ENCODE measurements at regions not wholly inside any gene's neighbourhood (a gene's known extent, or its start where the extent isn't known, plus 50 kb on each side); places are given as distances from the start of the nearest gene placed in this dataset.

DNA sequence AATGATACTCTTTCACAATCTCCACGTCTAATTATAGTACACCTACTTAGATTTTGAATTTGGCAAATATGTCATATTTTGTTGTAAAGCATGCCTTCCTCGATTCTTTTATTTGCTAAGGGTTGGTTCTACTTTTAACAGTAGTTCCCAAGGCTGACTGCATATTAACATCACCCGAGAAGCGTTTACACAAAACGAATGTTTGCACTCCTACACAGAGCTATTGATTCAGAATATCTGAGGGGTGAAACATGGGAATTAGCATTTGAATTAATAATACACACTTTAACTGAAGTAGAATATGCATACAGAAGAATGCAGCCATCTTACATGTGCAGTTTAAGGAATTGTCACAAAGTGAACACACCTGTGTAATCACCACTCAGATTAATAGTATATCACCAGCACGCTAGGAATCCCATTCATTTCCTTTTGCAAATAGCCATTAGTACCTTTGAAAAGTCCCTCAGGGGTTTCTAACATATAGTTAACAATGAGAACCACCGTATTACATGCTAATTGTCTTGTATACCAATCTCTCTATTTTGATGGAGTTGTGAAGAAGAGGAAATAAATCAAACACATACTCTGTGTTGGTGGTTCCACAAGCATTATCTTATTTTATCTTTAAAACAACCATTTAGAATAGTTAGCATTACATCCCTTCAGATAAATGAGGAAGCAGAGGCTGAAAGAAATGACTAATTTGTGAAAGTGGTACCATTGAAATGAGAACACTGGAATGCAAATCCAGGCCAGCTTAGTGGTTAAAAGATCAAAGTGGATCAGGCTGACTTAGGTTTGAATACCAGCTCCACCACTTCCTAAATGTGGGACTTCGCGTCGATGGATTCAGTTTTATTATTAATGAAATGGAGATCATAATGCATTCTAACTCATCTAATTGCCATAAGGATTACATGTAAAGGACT is 317.6 kb downstream of the HDGFL1 start:
- ChIA-PET CTCF (no interaction called here), POLR2A (ENCODE audit: unreplicated experiment) (no interaction called here)
- H2AK5ac ChIP-seq (ENCODE audit: low read depth, low read length) = no peak overlapping the region
- no peak overlapping the region for H4K5ac ChIP-seq (ENCODE audit: low read depth, low read length)
- H3K56ac ChIP-seq (ENCODE audit: extremely low read depth, insufficient read depth, low read length) = no peak overlapping the region
- H3K4me3 ChIP-seq (ENCODE audit: insufficient read depth, low read depth, low read length) = no peak overlapping the region
- TF ChIP-seq, protein P1, sequence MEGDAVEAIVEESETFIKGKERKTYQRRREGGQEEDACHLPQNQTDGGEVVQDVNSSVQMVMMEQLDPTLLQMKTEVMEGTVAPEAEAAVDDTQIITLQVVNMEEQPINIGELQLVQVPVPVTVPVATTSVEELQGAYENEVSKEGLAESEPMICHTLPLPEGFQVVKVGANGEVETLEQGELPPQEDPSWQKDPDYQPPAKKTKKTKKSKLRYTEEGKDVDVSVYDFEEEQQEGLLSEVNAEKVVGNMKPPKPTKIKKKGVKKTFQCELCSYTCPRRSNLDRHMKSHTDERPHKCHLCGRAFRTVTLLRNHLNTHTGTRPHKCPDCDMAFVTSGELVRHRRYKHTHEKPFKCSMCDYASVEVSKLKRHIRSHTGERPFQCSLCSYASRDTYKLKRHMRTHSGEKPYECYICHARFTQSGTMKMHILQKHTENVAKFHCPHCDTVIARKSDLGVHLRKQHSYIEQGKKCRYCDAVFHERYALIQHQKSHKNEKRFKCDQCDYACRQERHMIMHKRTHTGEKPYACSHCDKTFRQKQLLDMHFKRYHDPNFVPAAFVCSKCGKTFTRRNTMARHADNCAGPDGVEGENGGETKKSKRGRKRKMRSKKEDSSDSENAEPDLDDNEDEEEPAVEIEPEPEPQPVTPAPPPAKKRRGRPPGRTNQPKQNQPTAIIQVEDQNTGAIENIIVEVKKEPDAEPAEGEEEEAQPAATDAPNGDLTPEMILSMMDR (conservative IDR thresholded peaks at IDR 0.05; ENCODE audit: low read depth, low read length) = no peak
- TF ChIP-seq FOS (IDR thresholded peaks at IDR 0.05; ENCODE audit: low read depth, low read length) (no peak), CEBPB (IDR thresholded peaks at IDR 0.05; ENCODE audit: low read depth, low read length) (no peak), SMC3 (IDR thresholded peaks at IDR 0.05; ENCODE audit: low read depth, low read length) (no peak)
- no peak overlapping the region for H3K9ac ChIP-seq (ENCODE audit: low read depth, low read length)
- no TSS peak for BruUV-seq (replicated peaks)
- H3K4ac ChIP-seq (ENCODE audit: low read depth, low read length) = no peak overlapping the region
- peaks cover 6% of the 10 kb centered on the region for H3K9me1 ChIP-seq (ENCODE audit: insufficient read depth, low read length)
- H3K23ac ChIP-seq (ENCODE audit: low read depth, low read length) = no peak overlapping the region
- WGBS, 2 experiments (ENCODE audit: extremely low coverage in 2 of 2, insufficient read length in 1 of 2) = no CpG with 5 or more reads among the region's 10 CpGs
- H3K18ac ChIP-seq (ENCODE audit: low read depth, low read length) = peak overlapping the region; percentile 32; the same call in 1 of the 2 replicates
- ATAC-seq (ENCODE audit: low read depth) (peak; percentile 21; the same call in 1 of the 2 replicates), DNase-seq (peak; percentile 54)
- H2AFZ ChIP-seq (replicated peaks; ENCODE audit: low read length, poor library complexity) = no peak overlapping the region
- H4K20me1 ChIP-seq (ENCODE audit: insufficient read depth, low read length) = no peaks in the 10 kb centered on the region
- no peak overlapping the region for H3K27ac ChIP-seq (ENCODE audit: insufficient read depth, low read length)
- no peak overlapping the region for H3K4me2 ChIP-seq (ENCODE audit: low read depth, low read length)
- H2BK15ac ChIP-seq (ENCODE audit: low read depth, low read length) = no peak overlapping the region
- no peak overlapping the region for H4K91ac ChIP-seq (ENCODE audit: insufficient read depth, low read depth, low read length)
- H3K4me1 ChIP-seq (ENCODE audit: control insufficient read depth, insufficient read depth, low read length) = peaks cover 5% of the 10 kb centered on the region; the same call in 1 of the 2 replicates
- H3K14ac ChIP-seq (replicated peaks; ENCODE audit: low read depth, low read length) = no peak overlapping the region
- no peaks in the 10 kb centered on the region for H3K36me3 ChIP-seq (ENCODE audit: control insufficient read depth, insufficient read depth, low read length)
- peak overlapping the region; percentile 42; the same call in 1 of the 2 replicates for H2BK120ac ChIP-seq (ENCODE audit: low read depth, low read length)
- H2AK9ac ChIP-seq (replicated peaks; ENCODE audit: low read depth, low read length, poor library complexity) = no peak overlapping the region
- in situ Hi-C loops (cut with MboI; ENCODE audit: low sequenced_read_pairs) = no loop called here
- intact Hi-C loops (cut with micrococcal nuclease) = loop anchor here (10.0 kb wide), 1 partner anchor 768 kb away; no protein-coding TSS in a partner anchor
- no peaks in the 10 kb centered on the region for H3K27me3 ChIP-seq (ENCODE audit: control insufficient read depth, insufficient read depth, low read length)
- no peaks in the 10 kb centered on the region for H3K79me1 ChIP-seq (ENCODE audit: low read depth in 1 of 2, low read length in 2 of 2)
- no peak overlapping the region for H2BK20ac ChIP-seq (ENCODE audit: low read depth, low read length)
- no peaks in the 10 kb centered on the region for H3K9me3 ChIP-seq (ENCODE audit: control insufficient read depth, insufficient read depth, low read length)
- dilution Hi-C loops (cut with HindIII; ENCODE audit: low sequenced_read_pairs, unreplicated experiment) = no loop called here
- H2BK5ac ChIP-seq (ENCODE audit: low read depth, low read length, poor library complexity, severe bottlenecking) = peak overlapping the region; percentile 41
- no peak overlapping the region for H4K8ac ChIP-seq (ENCODE audit: low read depth in 2 of 2, low read length in 2 of 2)
